ENCODE measurements at regions not wholly inside any gene's neighbourhood (a gene's known extent, or its start where the extent isn't known, plus 50 kb on each side); places are given as distances from the start of the nearest gene placed in this dataset.

DNA sequence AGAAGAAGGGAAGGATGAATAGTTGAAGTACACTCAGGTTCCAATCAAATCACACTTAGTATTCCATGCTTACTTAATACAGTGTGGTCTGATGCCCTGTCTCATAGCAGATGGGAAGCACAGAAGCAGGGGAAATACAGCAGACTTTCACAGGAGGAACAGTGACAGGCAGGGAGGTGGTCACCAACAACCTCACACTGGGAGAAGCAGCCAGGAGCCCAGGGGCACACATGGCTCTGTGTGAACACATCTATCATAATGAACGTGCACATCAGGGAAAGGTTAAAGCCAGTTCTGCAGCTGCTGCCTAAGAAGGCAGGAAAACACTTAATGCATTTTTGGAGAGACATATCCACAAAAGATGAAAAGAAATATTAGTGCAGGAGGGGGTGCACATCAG is 312.3 kb downstream of the MED10 start:
- Histone ChIP-seq H3K27me3 (no peaks in the 10 kb centered on the region), H3K4me3 (replicated peaks in 1 of 3) (no peak overlapping the region), H3K4me1 (no peaks in the 10 kb centered on the region), H3K9me3 (no peaks in the 10 kb centered on the region), H3K36me3 (no peaks in the 10 kb centered on the region), H3K27ac (no peak overlapping the region)
- WGBS, 2 donors: 59 to 73% methylated on average over 1 of the region's 1 CpG
- no peak for TF ChIP-seq POLR2A (IDR thresholded peaks at IDR 0.05)
- TF ChIP-seq, protein P1, sequence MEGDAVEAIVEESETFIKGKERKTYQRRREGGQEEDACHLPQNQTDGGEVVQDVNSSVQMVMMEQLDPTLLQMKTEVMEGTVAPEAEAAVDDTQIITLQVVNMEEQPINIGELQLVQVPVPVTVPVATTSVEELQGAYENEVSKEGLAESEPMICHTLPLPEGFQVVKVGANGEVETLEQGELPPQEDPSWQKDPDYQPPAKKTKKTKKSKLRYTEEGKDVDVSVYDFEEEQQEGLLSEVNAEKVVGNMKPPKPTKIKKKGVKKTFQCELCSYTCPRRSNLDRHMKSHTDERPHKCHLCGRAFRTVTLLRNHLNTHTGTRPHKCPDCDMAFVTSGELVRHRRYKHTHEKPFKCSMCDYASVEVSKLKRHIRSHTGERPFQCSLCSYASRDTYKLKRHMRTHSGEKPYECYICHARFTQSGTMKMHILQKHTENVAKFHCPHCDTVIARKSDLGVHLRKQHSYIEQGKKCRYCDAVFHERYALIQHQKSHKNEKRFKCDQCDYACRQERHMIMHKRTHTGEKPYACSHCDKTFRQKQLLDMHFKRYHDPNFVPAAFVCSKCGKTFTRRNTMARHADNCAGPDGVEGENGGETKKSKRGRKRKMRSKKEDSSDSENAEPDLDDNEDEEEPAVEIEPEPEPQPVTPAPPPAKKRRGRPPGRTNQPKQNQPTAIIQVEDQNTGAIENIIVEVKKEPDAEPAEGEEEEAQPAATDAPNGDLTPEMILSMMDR (IDR thresholded peaks at IDR 0.05): no peak
- intact Hi-C loops (cut with DNase I): no loop called here
- no peak for DNase-seq

- intact Hi-C loops (cut with DNase I): no loop called here
- Histone ChIP-seq H3K27me3 (no peaks in the 10 kb centered on the region), H3K36me3 (no peaks in the 10 kb centered on the region), H3K4me3 (replicated peaks in 1 of 3) (no peak overlapping the region), H3K4me1 (no peaks in the 10 kb centered on the region), H3K9me3 (no peaks in the 10 kb centered on the region), H3K27ac (no peak overlapping the region)
- DNase-seq: no peak
- WGBS, 2 donors: 74 to 76% methylated on average over 12 of the region's 12 CpGs
- TF ChIP-seq, protein P1 (IDR thresholded peaks at IDR 0.05): no peak
- TF ChIP-seq POLR2A (IDR thresholded peaks at IDR 0.05): no peak
These were observed 319.1 kb downstream of the MED10 start for GRCh38 chr5:6059137-6059800.

DNA sequence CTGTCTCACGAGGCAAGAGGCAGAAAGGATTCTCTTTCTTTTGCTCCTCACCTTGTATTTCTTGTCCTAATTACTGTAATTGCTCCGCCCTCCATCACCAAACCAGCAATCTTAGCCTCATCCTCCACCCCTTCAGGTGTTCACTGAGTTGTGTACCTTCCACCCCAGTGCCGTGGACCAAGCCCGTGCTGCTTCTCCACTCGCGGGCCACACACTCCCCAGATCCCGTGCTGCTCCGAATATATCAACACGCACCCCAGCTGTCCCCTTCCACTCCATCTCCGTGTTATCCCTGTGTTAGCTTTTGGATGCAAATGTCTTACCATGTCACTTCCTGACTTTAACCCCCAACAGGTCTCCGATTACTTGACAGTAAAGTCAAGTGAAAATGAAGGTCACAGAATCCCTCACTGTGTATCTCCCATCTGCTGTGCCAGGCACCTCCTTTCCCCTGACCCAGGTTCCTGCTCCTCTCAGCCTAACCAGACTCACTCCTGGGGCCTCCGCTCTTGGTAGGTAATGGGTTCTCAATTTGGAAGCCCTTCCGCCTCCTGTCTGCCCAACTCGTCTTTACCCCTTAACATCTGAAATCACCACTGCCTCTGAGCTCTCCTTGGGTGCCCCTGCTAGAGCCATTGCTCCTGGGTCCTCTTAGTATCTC is 320.2 kb downstream of the MED10 start:
- DNase-seq: no peak
- WGBS, 2 donors: 89 to 90% methylated on average over 14 of the region's 14 CpGs
- TF ChIP-seq, protein P1 (IDR thresholded peaks at IDR 0.05): no peak
- no peak for TF ChIP-seq POLR2A (IDR thresholded peaks at IDR 0.05)
- no peaks in the 10 kb centered on the region for H3K27me3 ChIP-seq
- no peaks in the 10 kb centered on the region for H3K9me3 ChIP-seq
- H3K4me3 ChIP-seq (replicated peaks in 1 of 3): no peak overlapping the region
- H3K36me3 ChIP-seq: no peaks in the 10 kb centered on the region
- no peaks in the 10 kb centered on the region for H3K4me1 ChIP-seq
- intact Hi-C loops (cut with DNase I): no loop called here
- H3K27ac ChIP-seq: no peak overlapping the region

DNA sequence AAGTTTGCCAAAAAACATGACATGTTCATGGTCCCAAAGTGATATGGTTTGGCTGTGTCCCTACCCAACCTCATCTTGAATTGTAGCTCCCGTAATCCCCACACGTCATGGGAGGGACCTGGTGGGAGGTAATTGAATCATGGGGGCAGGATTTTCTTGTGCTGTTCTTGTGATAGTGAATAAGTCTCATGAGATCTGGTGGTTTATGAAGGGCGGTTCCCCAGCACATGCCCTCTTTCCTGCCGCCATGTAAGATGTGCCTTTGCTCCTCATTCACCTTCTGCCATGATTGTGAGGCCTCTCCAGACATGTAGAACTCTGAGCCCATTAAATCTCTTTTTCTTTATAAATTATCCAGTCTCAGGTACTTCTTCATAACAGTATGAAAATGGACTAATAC is 322.1 kb downstream of the MED10 start:
- Histone ChIP-seq H3K36me3 (no peaks in the 10 kb centered on the region), H3K9me3 (no peaks in the 10 kb centered on the region), H3K27me3 (no peaks in the 10 kb centered on the region), H3K27ac (no peak overlapping the region), H3K4me3 (replicated peaks in 1 of 3) (no peak overlapping the region), H3K4me1 (no peaks in the 10 kb centered on the region)
- 62 to 68% methylated on average over 4 of the region's 4 CpGs for WGBS, 2 donors
- intact Hi-C loops (cut with DNase I): no loop called here
- DNase-seq: no peak
- TF ChIP-seq, protein P1 (IDR thresholded peaks at IDR 0.05): no peak
- no peak for TF ChIP-seq POLR2A (IDR thresholded peaks at IDR 0.05)

DNA sequence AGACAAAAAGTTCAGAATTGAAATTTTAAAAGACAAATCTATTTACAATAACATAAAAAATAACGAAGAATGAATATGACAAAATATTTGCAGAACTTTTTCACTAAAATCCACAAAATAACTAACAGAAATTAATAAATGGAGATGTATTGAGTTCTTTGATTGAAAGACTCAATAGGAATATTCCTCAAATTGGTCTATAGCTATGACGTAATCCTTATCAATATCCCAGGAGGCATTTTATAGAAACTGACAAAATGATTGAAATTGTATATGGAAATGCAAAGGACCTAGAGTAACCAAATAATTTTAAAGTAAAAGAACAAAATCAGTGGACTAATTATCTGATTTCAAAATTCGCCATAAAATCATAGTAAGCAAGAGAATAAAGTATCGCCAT is 328.7 kb downstream of the MED10 start:
- Histone ChIP-seq H3K9me3 (no peaks in the 10 kb centered on the region), H3K27me3 (no peaks in the 10 kb centered on the region), H3K4me3 (replicated peaks in 1 of 3) (no peak overlapping the region), H3K36me3 (no peaks in the 10 kb centered on the region), H3K27ac (no peak overlapping the region), H3K4me1 (no peaks in the 10 kb centered on the region)
- DNase-seq: no peak
- intact Hi-C loops (cut with DNase I): no loop called here
- no peak for TF ChIP-seq POLR2A (IDR thresholded peaks at IDR 0.05)
- TF ChIP-seq, protein P1 (IDR thresholded peaks at IDR 0.05): no peak
- 93 to 94% methylated on average over 4 of the region's 4 CpGs for WGBS, 2 donors

Measured in thyroid gland (tissue), 4 donors.